CD14-positive monocyte (primary cell): ENCODE measurements at regions not wholly inside any gene's neighbourhood (a gene's known extent, or its start where the extent isn't known, plus 50 kb on each side); places are given as distances from the start of the nearest gene placed in this dataset.

Experiments used
- DNase-seq, 3 donors: peaks; one replicate each; pipeline ENCODE4 v3.0.0-alpha.2; 2011 to 2022
- H2AFZ ChIP-seq: 2 replicates; pipeline ENCODE4 v1.6.0; 2012; ENCODE audit warnings: mild to moderate bottlenecking, low read depth, low read length, inconsistent platforms; ENCODE audit not compliant: insufficient read depth, poor library complexity, severe bottlenecking
- H3K27ac ChIP-seq, 2 donors: 1 replicate in 1 of 2; 2 replicates in 1 of 2; pipeline ENCODE4 v1.5.1; 2012 to 2013; ENCODE audit warnings: low read length in 2 of 2, control low read depth in 1 of 2, inconsistent platforms in 1 of 2, low read depth in 1 of 2, mild to moderate bottlenecking in 1 of 2
- H3K27me3 ChIP-seq, 2 donors: one replicate each; pipeline versions ENCODE4 v1.6.0 to v1.6.1; 2011 to 2013; ENCODE audit warnings: low read length in 2 of 2; ENCODE audit not compliant: control insufficient read depth in 2 of 2, insufficient read depth in 2 of 2
- H3K36me3 ChIP-seq, 2 donors: replicated peaks in 1 of 2; 1 replicate in 1 of 2; 2 replicates in 1 of 2; pipeline versions ENCODE4 v1.5.1 to v1.6.1; 2012 to 2013; ENCODE audit warnings: low read length in 2 of 2, control low read depth in 1 of 2, inconsistent platforms in 1 of 2, mild to moderate bottlenecking in 1 of 2; ENCODE audit not compliant: insufficient read depth in 2 of 2, control insufficient read depth in 1 of 2
- H3K4me1 ChIP-seq, 2 donors: 1 replicate in 1 of 2; 2 replicates in 1 of 2; pipeline versions ENCODE4 v1.5.1 to v1.6.1; 2012 to 2013; ENCODE audit warnings: low read length in 2 of 2, control low read depth in 1 of 2, inconsistent platforms in 1 of 2, mild to moderate bottlenecking in 1 of 2, moderate library complexity in 1 of 2; ENCODE audit not compliant: insufficient read depth in 2 of 2, control insufficient read depth in 1 of 2
- H3K4me2 ChIP-seq: replicated peaks from 2 replicates; pipeline ENCODE3; 2012; ENCODE audit warnings: low read length, moderate library complexity, mild to moderate bottlenecking; ENCODE audit not compliant: poor library complexity, severe bottlenecking; ENCODE audit errors: extremely low read depth
- H3K4me3 ChIP-seq, 3 experiments: fragments of 200-600 bp in 1 of 3; sonication (generic) in 1 of 3; replicated peaks in 1 of 3; 1 replicate in 2 of 3; 2 replicates in 1 of 3; pipeline ENCODE4 v1.5.1; 2011 to 2013; ENCODE audit warnings: low read length in 3 of 3, mild to moderate bottlenecking in 3 of 3, control low read depth in 2 of 3, low read depth in 2 of 3, inconsistent platforms in 1 of 3, moderate library complexity in 1 of 3
- H3K79me2 ChIP-seq: 2 replicates; pipeline ENCODE4 v1.6.0; 2012; ENCODE audit warnings: mild to moderate bottlenecking, control low read depth, inconsistent platforms, low read length, moderate library complexity; ENCODE audit not compliant: insufficient read depth
- H3K9ac ChIP-seq: 2 replicates; pipeline ENCODE4 v1.6.0; 2017; ENCODE audit warnings: low read length, mild to moderate bottlenecking; ENCODE audit not compliant: insufficient read depth, poor library complexity, severe bottlenecking
- H3K9me3 ChIP-seq, 2 donors: replicated peaks in 1 of 2; 1 replicate in 1 of 2; 2 replicates in 1 of 2; pipeline versions ENCODE4 v1.5.1 to v1.6.1; 2012 to 2013; ENCODE audit warnings: low read length in 2 of 2, control low read depth in 1 of 2; ENCODE audit not compliant: control insufficient read depth in 1 of 2, insufficient read depth in 1 of 2
- H4K20me1 ChIP-seq: 2 replicates; pipeline ENCODE4 v1.6.0; 2012; ENCODE audit warnings: mild to moderate bottlenecking, low read length, control low read depth, moderate library complexity; ENCODE audit not compliant: insufficient read depth
- H3K27ac Mint-ChIP-seq, 7 donors: one replicate each; pipeline ENCODE4 v1.8.0; 2020; ENCODE audit warnings: mild to moderate bottlenecking in 7 of 7, mixed read lengths in 7 of 7, moderate library complexity in 6 of 7, inconsistent platforms in 2 of 7
- H3K27me3 Mint-ChIP-seq, 3 donors: one replicate each; pipeline ENCODE4 v1.8.0; 2021 to 2022; ENCODE audit warnings: low read depth in 3 of 3, mild to moderate bottlenecking in 3 of 3, mixed read lengths in 3 of 3, moderate library complexity in 3 of 3, inconsistent platforms in 1 of 3
- H3K36me3 Mint-ChIP-seq, 2 donors: one replicate each; pipeline ENCODE4 v1.8.0; 2020; ENCODE audit warnings: mixed read lengths in 2 of 2, inconsistent platforms in 1 of 2, mild to moderate bottlenecking in 1 of 2
- H3K4me1 Mint-ChIP-seq: one replicate; pipeline ENCODE4 v1.8.0; 2020; ENCODE audit warnings: mild to moderate bottlenecking, mixed read lengths
- H3K4me3 Mint-ChIP-seq, 2 donors: one replicate each; pipeline ENCODE4 v1.8.0; 2020; ENCODE audit warnings: mild to moderate bottlenecking in 2 of 2, mixed read lengths in 2 of 2, moderate library complexity in 1 of 2
- H3K9me3 Mint-ChIP-seq, 7 donors: one replicate each; pipeline ENCODE4 v1.8.0; 2020 to 2022; ENCODE audit warnings: mixed read lengths in 7 of 7, mild to moderate bottlenecking in 6 of 7, moderate library complexity in 6 of 7, inconsistent platforms in 2 of 7
- CTCF ChIP-seq: fragments of 200-600 bp; IDR thresholded peaks from one replicate; pipeline ENCODE4 v1.8.0; 2022; ENCODE audit warnings: antibody characterized with exemption, mild to moderate bottlenecking
- WGBS: methylation state at CpG from one replicate; pipeline ENCODE4 v1.1.5; 2013; ENCODE audit warnings: missing lambda C conversion rate; ENCODE audit not compliant: insufficient coverage; 5-methylcytosine and 5-hydroxymethylcytosine counted together
- intact Hi-C, 2 donors: fragments of 100-400 bp; cut with micrococcal nuclease; formaldehyde crosslinking; loops; one replicate each; pipeline versions ENCODE4 v1.15.0 to v1.15.1; 2023

- H2AFZ ChIP-seq: no peak overlapping the region
- Mint-ChIP-seq H3K4me1 (peaks cover 8% of the 10 kb centered on the region), H3K27ac (no peak overlapping the region), H3K27me3 (no peaks in the 10 kb centered on the region), H3K36me3 (no peaks in the 10 kb centered on the region), H3K4me3 (no peak overlapping the region), H3K9me3 (peaks cover 0 to 10% (median 0%) of the 10 kb centered on the region in 7 donors)
- H3K9ac ChIP-seq: no peak overlapping the region
- no peaks in the 10 kb centered on the region for H4K20me1 ChIP-seq
- DNase-seq: no peak
- no peak for TF ChIP-seq CTCF
- H3K79me2 ChIP-seq: no peaks in the 10 kb centered on the region
- intact Hi-C loops: no loop called here
- WGBS: no CpG with 5 or more reads among the region's 5 CpGs
- H3K36me3 ChIP-seq: no peaks in the 10 kb centered on the region
- H3K4me3 ChIP-seq: no peak overlapping the region
- no peaks in the 10 kb centered on the region for H3K9me3 ChIP-seq
- H3K27me3 ChIP-seq: no peaks in the 10 kb centered on the region
- H3K27ac ChIP-seq: no peak overlapping the region
- no peak overlapping the region for H3K4me2 ChIP-seq
- H3K4me1 ChIP-seq: no peaks in the 10 kb centered on the region
Observed at GRCh38 chr6:14243597-14243996, 126.0 kb downstream of the CD83 start.

- Mint-ChIP-seq H3K27ac (no peak overlapping the region), H3K36me3 (no peaks in the 10 kb centered on the region), H3K4me1 (peaks cover 3% of the 10 kb centered on the region), H3K9me3 (peaks cover 0 to 3% (median 0%) of the 10 kb centered on the region in 7 donors), H3K27me3 (peaks cover 0 to 3% (median 0%) of the 10 kb centered on the region in 3 donors), H3K4me3 (no peak overlapping the region)
- DNase-seq: no peak
- Histone ChIP-seq H3K9ac (no peak overlapping the region), H3K4me1 (no peaks in the 10 kb centered on the region), H3K79me2 (no peaks in the 10 kb centered on the region), H3K4me3 (no peak overlapping the region), H4K20me1 (no peaks in the 10 kb centered on the region), H3K27ac (no peak overlapping the region), H3K36me3 (no peaks in the 10 kb centered on the region), H3K27me3 (no peaks in the 10 kb centered on the region), H3K4me2 (no peak overlapping the region), H3K9me3 (no peaks in the 10 kb centered on the region), H2AFZ (no peak overlapping the region)
- intact Hi-C loops: no loop called here
- no peak for TF ChIP-seq CTCF
- WGBS: no CpG with 5 or more reads among the region's 3 CpGs
Observed at GRCh38 chr6:14246876-14247275, 129.3 kb downstream of the CD83 start.
